ENCODE measurements at regions not wholly inside any gene's neighbourhood (a gene's known extent, or its start where the extent isn't known, plus 50 kb on each side); places are given as distances from the start of the nearest gene placed in this dataset.
A peak's percentile ranks its signal among the peaks of the same experiment; 100 is the strongest.

- no peaks in the 10 kb centered on the region for H3K9me3 ChIP-seq (ENCODE audit: low read depth)
- no peak overlapping the region for H3K4me3 ChIP-seq
- H2AFZ ChIP-seq, result no peak overlapping the region
- H3K4me2 ChIP-seq, result no peak overlapping the region
- TF ChIP-seq EZH2phosphoT487 (IDR thresholded peaks at IDR 0.05; ENCODE audit: low read depth, severe bottlenecking, unreplicated experiment), result no peak
- TF ChIP-seq EZH2 (IDR thresholded peaks at IDR 0.05; ENCODE audit: borderline replicate concordance), result no peak
- no peak for TF ChIP-seq CTCF (IDR thresholded peaks at IDR 0.05; ENCODE audit: poor library complexity)
- H4K20me1 ChIP-seq (ENCODE audit: insufficient read depth, poor library complexity, severe bottlenecking), result no peaks in the 10 kb centered on the region
- WGBS (ENCODE audit: low lambda C conversion rate, missing lambda C conversion rate), result 76% methylated on average over 6 of the region's 6 CpGs
- H3K9me2 ChIP-seq (replicated peaks; ENCODE audit: insufficient read depth), result no peaks in the 10 kb centered on the region
- H3K4me1 ChIP-seq (ENCODE audit: insufficient read depth), result peaks cover 38% of the 10 kb centered on the region
- H3K27ac ChIP-seq, result peak overlapping the region; percentile 85
- no peaks in the 10 kb centered on the region for H3K36me3 ChIP-seq (replicated peaks; ENCODE audit: insufficient read depth, low read depth)
- DNase-seq (ENCODE audit: low spot score), result no peak
- no peaks in the 10 kb centered on the region for H3K27me3 ChIP-seq
- H3K79me2 ChIP-seq, result no peaks in the 10 kb centered on the region
Observed at GRCh38 chr6:139984317-139984716, 609.9 kb upstream of the CITED2 start.

DNA sequence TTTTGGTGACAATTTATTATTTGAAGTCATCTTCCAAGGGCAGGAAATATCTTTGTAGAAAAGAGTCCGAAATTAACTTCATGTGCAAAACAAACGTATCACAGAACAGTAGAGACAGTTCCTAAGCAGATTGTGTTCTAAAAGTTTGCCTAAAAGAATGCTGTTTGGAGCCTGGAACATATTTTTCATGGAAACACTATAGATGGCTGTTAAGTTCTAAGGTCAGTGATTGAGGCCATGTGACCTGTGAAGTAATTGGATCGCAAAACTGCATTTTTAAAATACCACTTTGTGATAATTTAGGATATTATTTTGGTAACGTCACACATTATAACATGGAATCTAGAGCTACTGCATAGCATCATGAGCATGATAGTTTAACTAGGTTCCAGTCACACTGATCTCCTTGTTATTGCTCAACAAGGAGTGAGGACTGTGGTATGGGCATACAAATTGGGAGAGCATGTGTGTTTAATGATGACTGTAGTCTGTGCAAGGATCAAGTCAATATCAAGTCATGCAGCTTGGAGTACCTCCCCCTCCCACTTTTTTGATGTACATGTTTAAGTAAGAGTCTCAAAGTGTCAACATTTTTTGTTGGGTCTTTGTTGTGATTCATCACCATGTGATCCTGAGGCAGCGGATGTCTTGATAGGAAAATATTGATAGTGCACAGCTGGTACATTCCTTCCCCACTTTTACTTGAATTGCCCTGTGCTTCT lies 609.3 kb upstream of the CITED2 start:
- WGBS (ENCODE audit: low lambda C conversion rate, missing lambda C conversion rate), result 65% methylated on average over 5 of the region's 5 CpGs
- H3K4me2 ChIP-seq, result peak overlapping the region; percentile 48
- no peaks in the 10 kb centered on the region for H4K20me1 ChIP-seq (ENCODE audit: insufficient read depth, poor library complexity, severe bottlenecking)
- H3K27me3 ChIP-seq, result no peaks in the 10 kb centered on the region
- TF ChIP-seq CTCF (IDR thresholded peaks at IDR 0.05; ENCODE audit: poor library complexity), result no peak
- peak overlapping the region; percentile 7 for H2AFZ ChIP-seq
- H3K79me2 ChIP-seq, result no peaks in the 10 kb centered on the region
- DNase-seq (ENCODE audit: low spot score), result no peak
- no peaks in the 10 kb centered on the region for H3K9me3 ChIP-seq (ENCODE audit: low read depth)
- H3K4me3 ChIP-seq, result no peak overlapping the region
- H3K9me2 ChIP-seq (replicated peaks; ENCODE audit: insufficient read depth), result no peaks in the 10 kb centered on the region
- H3K4me1 ChIP-seq (ENCODE audit: insufficient read depth), result peaks cover 38% of the 10 kb centered on the region
- H3K27ac ChIP-seq, result peak overlapping the region; percentile 85
- H3K36me3 ChIP-seq (replicated peaks; ENCODE audit: insufficient read depth, low read depth), result no peaks in the 10 kb centered on the region

DNA sequence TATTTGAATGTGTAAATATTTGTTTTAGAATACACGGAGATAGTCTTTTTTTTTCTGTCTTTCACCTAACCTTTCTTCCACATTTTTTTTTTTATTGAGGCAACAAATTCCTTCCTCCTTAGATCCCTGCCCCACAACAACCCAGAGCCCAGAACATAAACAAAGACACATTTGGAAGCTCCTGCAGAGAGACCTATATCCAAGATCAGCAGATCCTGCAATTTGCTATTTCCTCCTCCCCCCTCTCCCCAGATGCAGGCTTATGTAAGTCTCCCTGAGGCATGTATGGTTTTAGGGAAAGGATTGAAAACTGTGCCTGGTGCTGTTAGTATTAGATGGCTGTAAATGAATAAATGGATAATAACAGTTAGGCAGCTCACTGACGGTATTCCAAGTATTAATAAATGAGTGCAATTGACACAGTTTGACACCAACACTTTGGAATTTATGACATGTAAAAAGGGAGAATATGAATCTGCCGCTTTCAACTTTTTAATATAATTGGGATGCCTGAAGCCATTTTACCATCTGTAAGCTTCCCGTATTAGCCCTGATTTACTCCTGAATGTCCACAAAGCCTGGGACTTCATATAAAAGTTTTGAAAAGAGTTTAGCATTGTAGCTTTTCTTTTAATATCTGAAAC lies 608.3 kb upstream of the CITED2 start:
- H3K36me3 ChIP-seq (replicated peaks; ENCODE audit: insufficient read depth, low read depth), result no peaks in the 10 kb centered on the region
- TF ChIP-seq EZH2phosphoT487 (IDR thresholded peaks at IDR 0.05; ENCODE audit: low read depth, severe bottlenecking, unreplicated experiment) (no peak), EZH2 (IDR thresholded peaks at IDR 0.05; ENCODE audit: borderline replicate concordance) (no peak), CTCF (IDR thresholded peaks at IDR 0.05; ENCODE audit: poor library complexity) (no peak)
- peak overlapping the region; percentile 85 for H3K27ac ChIP-seq
- no peaks in the 10 kb centered on the region for H4K20me1 ChIP-seq (ENCODE audit: insufficient read depth, poor library complexity, severe bottlenecking)
- peak overlapping the region; percentile 7 for H2AFZ ChIP-seq
- no peaks in the 10 kb centered on the region for H3K9me2 ChIP-seq (replicated peaks; ENCODE audit: insufficient read depth)
- no peaks in the 10 kb centered on the region for H3K79me2 ChIP-seq
- peak overlapping the region; percentile 48 for H3K4me2 ChIP-seq
- no peak overlapping the region for H3K4me3 ChIP-seq
- no peaks in the 10 kb centered on the region for H3K27me3 ChIP-seq
- WGBS (ENCODE audit: low lambda C conversion rate, missing lambda C conversion rate), result 26% methylated on average over 4 of the region's 4 CpGs
- H3K9me3 ChIP-seq (ENCODE audit: low read depth), result no peaks in the 10 kb centered on the region
- peaks cover 38% of the 10 kb centered on the region for H3K4me1 ChIP-seq (ENCODE audit: insufficient read depth)
- no peak for DNase-seq (ENCODE audit: low spot score)

Measured in hepatocyte (in vitro differentiated cells).